MM.1S (cell line): ENCODE measurements at regions not wholly inside any gene's neighbourhood (a gene's known extent, or its start where the extent isn't known, plus 50 kb on each side); places are given as distances from the start of the nearest gene placed in this dataset.

ENCODE experiments used
- EZH2 ChIP-seq: fragments of 300-600 bp; sonication (generic); optimal IDR thresholded peaks from 2 replicates; pipeline ENCODE3; 2017; ENCODE audit warnings: low read depth, mild to moderate bottlenecking, antibody characterized with exemption, low read length, mixed read lengths
- TF ChIP-seq, protein P1 (sequence below): fragments of 300-600 bp; sonication (generic); IDR thresholded peaks from 2 replicates; pipeline ENCODE4 v1.5.1; 2016; ENCODE audit warnings: antibody characterized with exemption, low read length, mixed read lengths

DNA sequence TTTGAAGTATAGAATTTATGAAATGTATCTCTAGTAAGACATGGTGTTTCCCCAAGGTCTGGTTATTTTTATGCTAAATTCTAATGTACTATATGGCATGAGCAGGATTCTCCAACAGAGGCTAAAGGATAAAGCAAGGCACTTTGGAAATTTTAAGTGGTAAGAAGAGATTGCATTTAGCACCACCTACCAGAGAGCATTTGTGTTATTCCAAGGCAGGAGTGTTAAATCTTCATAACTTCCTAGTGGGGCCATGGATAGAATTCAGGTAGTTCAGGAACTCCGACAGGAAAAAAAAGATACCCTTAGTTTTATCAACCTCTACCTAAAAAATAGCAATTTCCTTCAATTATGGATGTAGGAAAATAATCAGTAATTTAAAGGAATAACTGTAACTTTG lies 497.4 kb upstream of the CRIM1 start:
- TF ChIP-seq, protein P1, sequence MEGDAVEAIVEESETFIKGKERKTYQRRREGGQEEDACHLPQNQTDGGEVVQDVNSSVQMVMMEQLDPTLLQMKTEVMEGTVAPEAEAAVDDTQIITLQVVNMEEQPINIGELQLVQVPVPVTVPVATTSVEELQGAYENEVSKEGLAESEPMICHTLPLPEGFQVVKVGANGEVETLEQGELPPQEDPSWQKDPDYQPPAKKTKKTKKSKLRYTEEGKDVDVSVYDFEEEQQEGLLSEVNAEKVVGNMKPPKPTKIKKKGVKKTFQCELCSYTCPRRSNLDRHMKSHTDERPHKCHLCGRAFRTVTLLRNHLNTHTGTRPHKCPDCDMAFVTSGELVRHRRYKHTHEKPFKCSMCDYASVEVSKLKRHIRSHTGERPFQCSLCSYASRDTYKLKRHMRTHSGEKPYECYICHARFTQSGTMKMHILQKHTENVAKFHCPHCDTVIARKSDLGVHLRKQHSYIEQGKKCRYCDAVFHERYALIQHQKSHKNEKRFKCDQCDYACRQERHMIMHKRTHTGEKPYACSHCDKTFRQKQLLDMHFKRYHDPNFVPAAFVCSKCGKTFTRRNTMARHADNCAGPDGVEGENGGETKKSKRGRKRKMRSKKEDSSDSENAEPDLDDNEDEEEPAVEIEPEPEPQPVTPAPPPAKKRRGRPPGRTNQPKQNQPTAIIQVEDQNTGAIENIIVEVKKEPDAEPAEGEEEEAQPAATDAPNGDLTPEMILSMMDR, result peak; percentile 32
- no peak for TF ChIP-seq EZH2
